NT2/D1 (cell line): ENCODE measurements at regions not wholly inside any gene's neighbourhood (a gene's known extent, or its start where the extent isn't known, plus 50 kb on each side); places are given as distances from the start of the nearest gene placed in this dataset.

Source experiments
- SUZ12 ChIP-seq: IDR thresholded peaks from 2 replicates; pipeline ENCODE4 v1.6.1; 2011; ENCODE audit not compliant: insufficient read length, insufficient read depth; ENCODE audit errors: extremely low read depth
- YY1 ChIP-seq: IDR thresholded peaks from 2 replicates; pipeline ENCODE4 v1.6.1; 2011; ENCODE audit not compliant: insufficient read length, insufficient read depth
- ZNF274 ChIP-seq: IDR thresholded peaks from 2 replicates; pipeline ENCODE4 v1.6.1; 2011; ENCODE audit warnings: mild to moderate bottlenecking, low read depth, low read length

DNA sequence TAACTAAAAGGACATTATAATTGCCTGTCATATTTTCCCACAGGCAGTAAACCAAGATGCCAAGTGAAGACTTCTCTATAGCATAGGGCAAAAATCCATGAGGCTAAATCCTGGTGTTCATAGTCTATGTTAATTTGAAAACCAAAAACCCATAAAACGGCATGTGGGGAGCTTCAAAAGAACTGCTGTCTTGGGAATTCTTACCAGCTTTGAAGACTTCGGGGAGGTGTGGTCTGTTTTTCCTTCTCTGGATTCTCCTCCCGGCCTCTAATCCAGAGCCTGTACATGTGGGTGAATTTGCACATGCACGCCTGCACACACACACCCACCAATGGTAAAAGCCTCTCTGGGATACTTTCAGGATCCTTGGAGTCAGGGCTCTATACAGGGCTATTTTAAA, 61.9 kb upstream of the IFNG-AS1 start:
- TF ChIP-seq YY1 (no peak), SUZ12 (no peak), ZNF274 (no peak)
